Endothelial cell of umbilical vein (primary cell): ENCODE measurements at regions not wholly inside any gene's neighbourhood (a gene's known extent, or its start where the extent isn't known, plus 50 kb on each side); places are given as distances from the start of the nearest gene placed in this dataset.

ENCODE experiments used
- BruUV-seq: library from RNA; stranded (reverse); fragments of 400-500 nt; replicated peaks from 2 replicates; lab custom pipeline; 2021; lab: Mats Ljungman, UMichigan
- CTCF ChIA-PET: fragments of 300-600, 350-600 bp; sonication (Branson Sonifier 250); formaldehyde crosslinking; loops from one replicate; lab custom pipeline; 2021; ENCODE audit warnings: antibody characterized with exemption, inconsistent platforms; lab: Charles Lee
- POLR2A ChIA-PET: fragments of 300-600, 350-600 bp; sonication (Branson Sonifier 250); formaldehyde crosslinking; loops from one replicate; lab custom pipeline; 2021; ENCODE audit warnings: antibody characterized with exemption, inconsistent platforms; lab: Charles Lee
- DNase-seq: peaks from one replicate; pipeline ENCODE4 v3.0.0-alpha.2; 2011; ENCODE audit warnings: low read depth, low spot score
- FAIRE-seq: peaks from 2 replicates; lab custom pipeline; 2011; peaks lifted over from hg19 to GRCh38; lab: Jason Lieb, UNC
- H2AFZ ChIP-seq: 2 replicates; pipeline ENCODE4 v1.6.0; 2012; ENCODE audit warnings: low read depth, low read length, control low read depth, inconsistent platforms
- H3K27ac ChIP-seq: 2 replicates; pipeline ENCODE4 v1.5.1; 2011; ENCODE audit warnings: low read depth, mild to moderate bottlenecking, control low read depth, low read length, moderate library complexity; ENCODE audit not compliant: insufficient read depth
- H3K27me3 ChIP-seq, 2 experiments: 2 replicates each; pipeline versions ENCODE4 v1.6.0 to v1.6.1; 2011; ENCODE audit warnings: low read length in 2 of 2, mixed read lengths in 1 of 2; ENCODE audit not compliant: control insufficient read depth in 2 of 2, insufficient read depth in 2 of 2
- H3K36me3 ChIP-seq, 2 experiments: 2 replicates in 1 of 2; 3 replicates in 1 of 2; pipeline ENCODE4 v1.5.1; 2011; ENCODE audit warnings: low read length in 2 of 2, mild to moderate bottlenecking in 1 of 2, moderate library complexity in 1 of 2; ENCODE audit not compliant: control insufficient read depth in 2 of 2, insufficient read depth in 2 of 2; ENCODE audit errors: extremely low read depth in 1 of 2
- H3K4me1 ChIP-seq: 3 replicates; pipeline ENCODE4 v1.5.1; 2011; ENCODE audit warnings: mild to moderate bottlenecking, low read length; ENCODE audit not compliant: control insufficient read depth, insufficient read depth; ENCODE audit errors: extremely low read depth
- H3K4me2 ChIP-seq: 2 replicates; pipeline ENCODE4 v1.6.1; 2011; ENCODE audit warnings: low read length, control low read depth, mixed read lengths; ENCODE audit not compliant: insufficient read depth
- H3K4me3 ChIP-seq, 3 experiments: fragments of 200-600 bp in 1 of 3; sonication (generic), shearing (Covaris generic) in 1 of 3; replicated peaks in 1 of 3; 2 replicates each; pipeline ENCODE4 v1.5.1; 2011 to 2016; ENCODE audit warnings: control low read depth in 3 of 3, low read length in 3 of 3, mild to moderate bottlenecking in 2 of 3, inconsistent platforms in 1 of 3, low read depth in 1 of 3, moderate library complexity in 1 of 3; ENCODE audit not compliant: insufficient read depth in 1 of 3
- H3K79me2 ChIP-seq: 2 replicates; pipeline ENCODE4 v1.6.0; 2012; ENCODE audit warnings: low read length, inconsistent platforms; ENCODE audit not compliant: control insufficient read depth, insufficient read depth
- H3K9ac ChIP-seq: replicated peaks from 2 replicates; pipeline ENCODE3; 2011; ENCODE audit warnings: low read length, control low read depth; ENCODE audit not compliant: insufficient read depth; ENCODE audit errors: extremely low read depth
- H3K9me1 ChIP-seq: replicated peaks from 3 replicates; pipeline ENCODE4 v1.6.0; 2011; ENCODE audit warnings: mild to moderate bottlenecking, low read length; ENCODE audit not compliant: control insufficient read depth, insufficient read depth; ENCODE audit errors: extremely low read depth
- H3K9me3 ChIP-seq: replicated peaks from 2 replicates; pipeline ENCODE4 v1.5.1; 2012; ENCODE audit warnings: low read length, inconsistent platforms; ENCODE audit not compliant: control insufficient read depth, insufficient read depth
- H4K20me1 ChIP-seq: replicated peaks from 2 replicates; pipeline ENCODE3; 2011; ENCODE audit warnings: mild to moderate bottlenecking, low read length; ENCODE audit not compliant: control insufficient read depth, insufficient read depth; ENCODE audit errors: extremely low read depth
- EZH2 ChIP-seq: IDR thresholded peaks from 2 replicates; pipeline ENCODE4 v1.6.1; 2012; ENCODE audit warnings: borderline replicate concordance, low read depth, mild to moderate bottlenecking, moderate library complexity, low read length, inconsistent platforms; ENCODE audit not compliant: severe bottlenecking
- FOS ChIP-seq: IDR thresholded peaks from 2 replicates; pipeline ENCODE4 v1.6.1; 2011; ENCODE audit warnings: mild to moderate bottlenecking, low read length, moderate library complexity, borderline replicate concordance; ENCODE audit not compliant: insufficient read depth
- GATA2 ChIP-seq: IDR thresholded peaks from 2 replicates; pipeline ENCODE4 v1.7.0; 2011; ENCODE audit warnings: low read depth, mild to moderate bottlenecking, moderate library complexity, mixed read lengths, low read length; ENCODE audit not compliant: insufficient read length, insufficient read depth
- JUN ChIP-seq: IDR thresholded peaks from 2 replicates; pipeline ENCODE4 v1.6.1; 2011; ENCODE audit warnings: borderline replicate concordance, low read depth; ENCODE audit not compliant: insufficient read length, insufficient read depth
- MAX ChIP-seq: IDR thresholded peaks from 2 replicates; pipeline ENCODE4 v1.6.1; 2011; ENCODE audit not compliant: insufficient read depth, insufficient read length
- MYC ChIP-seq: IDR thresholded peaks from one replicate; pipeline ENCODE4 v1.6.1; 2011; ENCODE audit warnings: mild to moderate bottlenecking, low read depth, low read length
- POLR2A ChIP-seq: IDR thresholded peaks from 2 replicates; pipeline ENCODE4 v1.6.1; 2012; ENCODE audit warnings: low read depth, mild to moderate bottlenecking, control low read depth, low read length
- POLR2AphosphoS5 ChIP-seq: IDR thresholded peaks from 2 replicates; pipeline ENCODE4 v1.6.1; 2012; ENCODE audit warnings: low read depth, mild to moderate bottlenecking, control low read depth, low read length, moderate library complexity; ENCODE audit not compliant: insufficient read depth
- dilution Hi-C: fragments of 300-500 bp; cut with MboI; formaldehyde crosslinking; loops from one replicate; pipeline ENCODE4 v1.15.0; 2019; ENCODE audit warnings: low sequenced_read_pairs; ENCODE audit not compliant: extremely low pct_ligation_motif_present
- intact Hi-C: fragments of 100-400 bp; cut with micrococcal nuclease; formaldehyde crosslinking; loops from one replicate; pipeline ENCODE4 v1.10.0; 2022
- TF ChIP-seq, protein P1 (sequence below), 2 donors: IDR thresholded peaks; 1 replicate in 1 of 2; 2 replicates in 1 of 2; pipeline ENCODE4 v1.5.1; 2011; ENCODE audit warnings: low read length in 2 of 2, mild to moderate bottlenecking in 2 of 2, moderate library complexity in 2 of 2, control low read depth in 1 of 2, inconsistent platforms in 1 of 2, low read depth in 1 of 2; ENCODE audit not compliant: insufficient read depth in 1 of 2; ENCODE audit errors: extremely low read depth in 1 of 2

- FAIRE-seq (no peak), DNase-seq (no peak)
- ChIA-PET CTCF (interaction anchor here (2.1 kb wide), 1 partner anchor 9 kb away, joined by 5 read pairs; no protein-coding TSS in a partner anchor), POLR2A (no interaction called here)
- no peak overlapping the region for H3K27ac ChIP-seq
- BruUV-seq: no TSS peak
- intact Hi-C loops: no loop called here
- no peaks in the 10 kb centered on the region for H3K79me2 ChIP-seq
- no peaks in the 10 kb centered on the region for H4K20me1 ChIP-seq
- H3K4me1 ChIP-seq: no peaks in the 10 kb centered on the region
- no peaks in the 10 kb centered on the region for H3K36me3 ChIP-seq
- no peak overlapping the region for H2AFZ ChIP-seq
- dilution Hi-C loops: no loop called here
- no peaks in the 10 kb centered on the region for H3K9me1 ChIP-seq
- H3K9ac ChIP-seq: no peak overlapping the region
- H3K9me3 ChIP-seq: no peaks in the 10 kb centered on the region
- no peak overlapping the region for H3K4me2 ChIP-seq
- TF ChIP-seq, protein P1, sequence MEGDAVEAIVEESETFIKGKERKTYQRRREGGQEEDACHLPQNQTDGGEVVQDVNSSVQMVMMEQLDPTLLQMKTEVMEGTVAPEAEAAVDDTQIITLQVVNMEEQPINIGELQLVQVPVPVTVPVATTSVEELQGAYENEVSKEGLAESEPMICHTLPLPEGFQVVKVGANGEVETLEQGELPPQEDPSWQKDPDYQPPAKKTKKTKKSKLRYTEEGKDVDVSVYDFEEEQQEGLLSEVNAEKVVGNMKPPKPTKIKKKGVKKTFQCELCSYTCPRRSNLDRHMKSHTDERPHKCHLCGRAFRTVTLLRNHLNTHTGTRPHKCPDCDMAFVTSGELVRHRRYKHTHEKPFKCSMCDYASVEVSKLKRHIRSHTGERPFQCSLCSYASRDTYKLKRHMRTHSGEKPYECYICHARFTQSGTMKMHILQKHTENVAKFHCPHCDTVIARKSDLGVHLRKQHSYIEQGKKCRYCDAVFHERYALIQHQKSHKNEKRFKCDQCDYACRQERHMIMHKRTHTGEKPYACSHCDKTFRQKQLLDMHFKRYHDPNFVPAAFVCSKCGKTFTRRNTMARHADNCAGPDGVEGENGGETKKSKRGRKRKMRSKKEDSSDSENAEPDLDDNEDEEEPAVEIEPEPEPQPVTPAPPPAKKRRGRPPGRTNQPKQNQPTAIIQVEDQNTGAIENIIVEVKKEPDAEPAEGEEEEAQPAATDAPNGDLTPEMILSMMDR (IDR thresholded peaks at IDR 0.05; ENCODE audit: extremely low read depth in 1 of 2, insufficient read depth in 1 of 2, low read depth in 1 of 2, low read length in 2 of 2): no peak
- TF ChIP-seq MAX (no peak), FOS (no peak), JUN (no peak), MYC (no peak), GATA2 (no peak), POLR2AphosphoS5 (no peak), EZH2 (no peak), POLR2A (no peak)
- no peaks in the 10 kb centered on the region for H3K27me3 ChIP-seq
- no peak overlapping the region for H3K4me3 ChIP-seq
These were observed 635.1 kb upstream of the KLF12 start for GRCh38 chr13:74769333-74769732.
